Large intestine (tissue), 3 donors: ENCODE measurements at regions not wholly inside any gene's neighbourhood (a gene's known extent, or its start where the extent isn't known, plus 50 kb on each side); places are given as distances from the start of the nearest gene placed in this dataset.

Experiments
- DNase-seq, 2 donors: peaks; one replicate each; pipeline versions ENCODE4 v3.0.0 to v3.0.0-alpha.2; 2013
- H3K27ac ChIP-seq: one replicate; pipeline ENCODE4 v1.5.1; 2013; ENCODE audit warnings: low read length
- H3K27me3 ChIP-seq: 2 replicates; pipeline ENCODE4 v1.6.1; 2013; ENCODE audit warnings: low read length; ENCODE audit not compliant: control insufficient read depth, insufficient read depth
- H3K36me3 ChIP-seq: 2 replicates; pipeline ENCODE4 v1.6.1; 2013; ENCODE audit warnings: low read length; ENCODE audit not compliant: control insufficient read depth, insufficient read depth
- H3K4me1 ChIP-seq: one replicate; pipeline ENCODE4 v1.6.1; 2013; ENCODE audit warnings: low read length; ENCODE audit not compliant: control insufficient read depth, insufficient read depth
- H3K4me3 ChIP-seq: one replicate; pipeline ENCODE4 v1.5.1; 2013; ENCODE audit warnings: low read length
- H3K9me3 ChIP-seq: one replicate; pipeline ENCODE4 v1.6.1; 2013; ENCODE audit warnings: mild to moderate bottlenecking, low read depth, low read length, moderate library complexity; ENCODE audit not compliant: control insufficient read depth
- WGBS: methylation state at CpG from one replicate; pipeline ENCODE4 v1.1.5; 2013; ENCODE audit warnings: low lambda C conversion rate; ENCODE audit not compliant: insufficient coverage; 5-methylcytosine and 5-hydroxymethylcytosine counted together

- no peak overlapping the region for H3K27ac ChIP-seq
- H3K27me3 ChIP-seq = no peaks in the 10 kb centered on the region
- H3K36me3 ChIP-seq = no peaks in the 10 kb centered on the region
- 100% methylated on average over 1 of the region's 2 CpGs for WGBS
- no peaks in the 10 kb centered on the region for H3K4me1 ChIP-seq
- H3K4me3 ChIP-seq = no peak overlapping the region
- no peak for DNase-seq
- H3K9me3 ChIP-seq = no peaks in the 10 kb centered on the region
Observed at GRCh38 chr15:35850284-35850683, 304.3 kb upstream of the DPH6 start.

GRCh38 chr15:35851491-35851890 lies 305.5 kb upstream of the DPH6 start:
- Histone ChIP-seq H3K4me3 (no peak overlapping the region), H3K9me3 (no peaks in the 10 kb centered on the region), H3K27me3 (no peaks in the 10 kb centered on the region), H3K36me3 (no peaks in the 10 kb centered on the region), H3K4me1 (no peaks in the 10 kb centered on the region), H3K27ac (no peak overlapping the region)
- no CpG with 5 or more reads among the region's 1 CpG for WGBS
- no peak for DNase-seq

GRCh38 chr15:35852818-35853624 lies 307.1 kb upstream of the DPH6 start:
- Histone ChIP-seq H3K36me3 (no peaks in the 10 kb centered on the region), H3K4me1 (no peaks in the 10 kb centered on the region), H3K9me3 (no peaks in the 10 kb centered on the region), H3K27ac (no peak overlapping the region), H3K4me3 (no peak overlapping the region), H3K27me3 (no peaks in the 10 kb centered on the region)
- no peak for DNase-seq
- WGBS = 100% methylated on average over 3 of the region's 6 CpGs

GRCh38 chr15:35854316-35854715 lies 308.4 kb upstream of the DPH6 start:
- no peak overlapping the region for H3K4me3 ChIP-seq
- no peak overlapping the region for H3K27ac ChIP-seq
- WGBS = no CpG with 5 or more reads among the region's 3 CpGs
- H3K36me3 ChIP-seq = no peaks in the 10 kb centered on the region
- H3K4me1 ChIP-seq = no peaks in the 10 kb centered on the region
- H3K27me3 ChIP-seq = no peaks in the 10 kb centered on the region
- H3K9me3 ChIP-seq = no peaks in the 10 kb centered on the region
- no peak for DNase-seq

- WGBS = 100% methylated on average over 2 of the region's 6 CpGs
- DNase-seq = no peak
- Histone ChIP-seq H3K9me3 (no peaks in the 10 kb centered on the region), H3K4me3 (no peak overlapping the region), H3K27ac (no peak overlapping the region), H3K27me3 (no peaks in the 10 kb centered on the region), H3K4me1 (no peaks in the 10 kb centered on the region), H3K36me3 (no peaks in the 10 kb centered on the region)
Observed at GRCh38 chr15:35857567-35858226, 311.7 kb upstream of the DPH6 start.

GRCh38 chr15:35858707-35859106 lies 312.7 kb upstream of the DPH6 start:
- no peaks in the 10 kb centered on the region for H3K4me1 ChIP-seq
- DNase-seq = no peak
- H3K27ac ChIP-seq = no peak overlapping the region
- no peaks in the 10 kb centered on the region for H3K9me3 ChIP-seq
- no peaks in the 10 kb centered on the region for H3K27me3 ChIP-seq
- H3K4me3 ChIP-seq = no peak overlapping the region
- 60% methylated on average over 1 of the region's 3 CpGs for WGBS
- no peaks in the 10 kb centered on the region for H3K36me3 ChIP-seq

GRCh38 chr15:35863655-35864054 lies 317.7 kb upstream of the DPH6 start:
- H3K4me1 ChIP-seq = no peaks in the 10 kb centered on the region
- H3K27ac ChIP-seq = no peak overlapping the region
- H3K4me3 ChIP-seq = no peak overlapping the region
- no peaks in the 10 kb centered on the region for H3K27me3 ChIP-seq
- WGBS = 31% methylated on average over 2 of the region's 2 CpGs
- no peaks in the 10 kb centered on the region for H3K36me3 ChIP-seq
- H3K9me3 ChIP-seq = no peaks in the 10 kb centered on the region
- DNase-seq = no peak

- no CpG with 5 or more reads among the region's 4 CpGs for WGBS
- Histone ChIP-seq H3K4me3 (no peak overlapping the region), H3K36me3 (no peaks in the 10 kb centered on the region), H3K4me1 (no peaks in the 10 kb centered on the region), H3K9me3 (no peaks in the 10 kb centered on the region), H3K27ac (no peak overlapping the region), H3K27me3 (no peaks in the 10 kb centered on the region)
- no peak for DNase-seq
Observed at GRCh38 chr15:35867356-35867755, 321.4 kb upstream of the DPH6 start.

GRCh38 chr15:35871282-35871681 lies 325.3 kb upstream of the DPH6 start:
- DNase-seq = no peak
- WGBS = no CpG with 5 or more reads among the region's 1 CpG
- Histone ChIP-seq H3K27ac (no peak overlapping the region), H3K4me1 (no peaks in the 10 kb centered on the region), H3K27me3 (no peaks in the 10 kb centered on the region), H3K9me3 (no peaks in the 10 kb centered on the region), H3K36me3 (no peaks in the 10 kb centered on the region), H3K4me3 (no peak overlapping the region)

- no peaks in the 10 kb centered on the region for H3K27me3 ChIP-seq
- no peaks in the 10 kb centered on the region for H3K4me1 ChIP-seq
- no peak overlapping the region for H3K27ac ChIP-seq
- H3K4me3 ChIP-seq = no peak overlapping the region
- H3K36me3 ChIP-seq = no peaks in the 10 kb centered on the region
- H3K9me3 ChIP-seq = no peaks in the 10 kb centered on the region
- no peak for DNase-seq
- WGBS = no CpG with 5 or more reads among the region's 3 CpGs
Observed at GRCh38 chr15:35871812-35872211, 325.8 kb upstream of the DPH6 start.

- no peaks in the 10 kb centered on the region for H3K27me3 ChIP-seq
- H3K4me3 ChIP-seq = no peak overlapping the region
- H3K36me3 ChIP-seq = no peaks in the 10 kb centered on the region
- H3K4me1 ChIP-seq = no peaks in the 10 kb centered on the region
- no peaks in the 10 kb centered on the region for H3K9me3 ChIP-seq
- no peak for DNase-seq
- H3K27ac ChIP-seq = no peak overlapping the region
Observed at GRCh38 chr15:35872577-35872976, 326.6 kb upstream of the DPH6 start.
